Smooth muscle cell (in vitro differentiated cells): ENCODE measurements at regions not wholly inside any gene's neighbourhood (a gene's known extent, or its start where the extent isn't known, plus 50 kb on each side); places are given as distances from the start of the nearest gene placed in this dataset.

Experiments
- DNase-seq: peaks from one replicate; lab custom pipeline; 2025; ENCODE audit not compliant: unreplicated experiment; lab: John Stamatoyannopoulos, UW
- H2AFZ ChIP-seq: fragments of 200-600 bp; sonication (generic); 2 replicates; pipeline ENCODE4 v1.6.0; 2016; ENCODE audit warnings: antibody characterized with exemption, low read depth, mild to moderate bottlenecking
- H3F3A ChIP-seq: fragments of 200-600 bp; sonication (generic); 2 replicates; pipeline ENCODE4 v1.6.0; 2017; ENCODE audit warnings: antibody characterized with exemption, low read depth
- H3K27ac ChIP-seq: fragments of 200-600 bp; sonication (generic); 2 replicates; pipeline ENCODE4 v1.5.1; 2016; ENCODE audit warnings: low read depth, mild to moderate bottlenecking
- H3K27me3 ChIP-seq: fragments of 200-600 bp; sonication (generic); 2 replicates; pipeline ENCODE4 v1.6.1; 2016; ENCODE audit warnings: low read depth, mild to moderate bottlenecking
- H3K36me3 ChIP-seq: fragments of 200-600 bp; sonication (generic); 2 replicates; pipeline ENCODE4 v1.5.1; 2016; ENCODE audit warnings: low read depth
- H3K4me1 ChIP-seq: fragments of 200-600 bp; sonication (generic); 2 replicates; pipeline ENCODE4 v1.5.1; 2016; ENCODE audit warnings: low read depth
- H3K4me2 ChIP-seq: fragments of 200-600 bp; sonication (generic); 2 replicates; pipeline ENCODE4 v1.6.0; 2016; ENCODE audit warnings: mild to moderate bottlenecking
- H3K4me3 ChIP-seq: fragments of 200-600 bp; sonication (generic); 2 replicates; pipeline ENCODE4 v1.5.1; 2016; ENCODE audit warnings: mild to moderate bottlenecking
- H3K79me2 ChIP-seq: fragments of 200-600 bp; sonication (generic); 2 replicates; pipeline ENCODE4 v1.6.0; 2016; ENCODE audit warnings: low read depth, mild to moderate bottlenecking
- H3K9ac ChIP-seq: fragments of 200-600 bp; sonication (generic); 2 replicates; pipeline ENCODE4 v1.6.0; 2016; ENCODE audit warnings: low read depth
- H3K9me3 ChIP-seq: fragments of 200-600 bp; sonication (generic); replicated peaks from 2 replicates; pipeline ENCODE4 v1.5.1; 2016; ENCODE audit warnings: low read depth
- H4K20me1 ChIP-seq: fragments of 200-600 bp; sonication (generic); 2 replicates; pipeline ENCODE4 v1.6.0; 2016; ENCODE audit warnings: low read depth
- WGBS: methylation state at CpG from one replicate; pipeline ENCODE4 v1.1.7; 2016; ENCODE audit warnings: low lambda C conversion rate; 5-methylcytosine and 5-hydroxymethylcytosine counted together
- TF ChIP-seq, protein P1 (sequence below): fragments of 200-600 bp; sonication (generic); IDR thresholded peaks from 2 replicates; pipeline ENCODE4 v1.5.1; 2017; ENCODE audit warnings: borderline replicate concordance, mild to moderate bottlenecking, antibody characterized with exemption; ENCODE audit not compliant: insufficient read depth, poor library complexity, severe bottlenecking

DNA sequence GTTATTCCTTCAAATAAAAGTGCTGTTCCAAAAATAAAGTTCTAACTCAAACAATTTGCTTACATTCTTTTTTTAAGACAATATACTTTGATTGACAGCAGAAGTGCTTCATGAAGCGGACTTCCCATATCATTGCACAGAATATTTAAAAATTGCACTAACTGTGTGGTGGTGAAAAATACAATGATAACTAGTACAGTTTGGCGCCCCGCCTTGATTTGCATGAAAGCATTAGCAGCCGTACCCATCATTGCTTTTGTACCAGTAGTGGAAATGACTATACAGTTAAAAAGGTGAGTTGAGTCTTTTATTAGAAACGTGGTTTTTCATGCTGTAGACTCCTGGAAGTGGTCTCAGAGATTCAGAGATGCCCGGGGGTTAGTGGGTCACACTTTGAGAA is 69.5 kb upstream of the MAP3K1 start:
- TF ChIP-seq, protein P1, sequence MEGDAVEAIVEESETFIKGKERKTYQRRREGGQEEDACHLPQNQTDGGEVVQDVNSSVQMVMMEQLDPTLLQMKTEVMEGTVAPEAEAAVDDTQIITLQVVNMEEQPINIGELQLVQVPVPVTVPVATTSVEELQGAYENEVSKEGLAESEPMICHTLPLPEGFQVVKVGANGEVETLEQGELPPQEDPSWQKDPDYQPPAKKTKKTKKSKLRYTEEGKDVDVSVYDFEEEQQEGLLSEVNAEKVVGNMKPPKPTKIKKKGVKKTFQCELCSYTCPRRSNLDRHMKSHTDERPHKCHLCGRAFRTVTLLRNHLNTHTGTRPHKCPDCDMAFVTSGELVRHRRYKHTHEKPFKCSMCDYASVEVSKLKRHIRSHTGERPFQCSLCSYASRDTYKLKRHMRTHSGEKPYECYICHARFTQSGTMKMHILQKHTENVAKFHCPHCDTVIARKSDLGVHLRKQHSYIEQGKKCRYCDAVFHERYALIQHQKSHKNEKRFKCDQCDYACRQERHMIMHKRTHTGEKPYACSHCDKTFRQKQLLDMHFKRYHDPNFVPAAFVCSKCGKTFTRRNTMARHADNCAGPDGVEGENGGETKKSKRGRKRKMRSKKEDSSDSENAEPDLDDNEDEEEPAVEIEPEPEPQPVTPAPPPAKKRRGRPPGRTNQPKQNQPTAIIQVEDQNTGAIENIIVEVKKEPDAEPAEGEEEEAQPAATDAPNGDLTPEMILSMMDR: no peak
- no peak overlapping the region for H3K27ac ChIP-seq
- no peak for DNase-seq
- no peak overlapping the region for H3K4me2 ChIP-seq
- WGBS: 98% methylated on average over 6 of the region's 6 CpGs
- no peaks in the 10 kb centered on the region for H3F3A ChIP-seq
- H3K79me2 ChIP-seq: no peaks in the 10 kb centered on the region
- no peaks in the 10 kb centered on the region for H3K4me1 ChIP-seq
- no peak overlapping the region for H3K4me3 ChIP-seq
- H3K27me3 ChIP-seq: no peaks in the 10 kb centered on the region
- no peaks in the 10 kb centered on the region for H4K20me1 ChIP-seq
- H3K9me3 ChIP-seq: no peaks in the 10 kb centered on the region
- no peak overlapping the region for H2AFZ ChIP-seq
- H3K36me3 ChIP-seq: no peaks in the 10 kb centered on the region
- H3K9ac ChIP-seq: no peak overlapping the region

DNA sequence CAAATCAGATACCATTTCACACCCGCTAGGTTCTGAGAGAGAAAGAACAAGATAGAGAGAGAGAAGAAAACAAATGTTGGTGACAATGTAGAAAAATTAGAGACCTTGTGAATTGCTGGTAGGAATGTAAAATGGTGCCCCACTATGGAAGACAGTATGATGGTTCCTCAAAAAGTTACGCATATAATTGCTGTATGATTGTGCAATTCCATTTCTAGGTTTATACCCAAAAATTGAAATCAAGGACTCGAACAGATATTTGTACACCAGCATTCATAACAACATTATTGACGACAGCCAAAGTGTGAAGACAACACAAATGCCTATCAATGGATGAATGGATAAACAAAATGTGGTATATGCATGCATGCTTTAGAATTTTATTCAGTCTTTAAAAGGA is 74.5 kb upstream of the MAP3K1 start:
- peaks cover 5% of the 10 kb centered on the region for H3K4me1 ChIP-seq
- DNase-seq: no peak
- H3K4me2 ChIP-seq: no peak overlapping the region
- H4K20me1 ChIP-seq: no peaks in the 10 kb centered on the region
- no peaks in the 10 kb centered on the region for H3K36me3 ChIP-seq
- H3K27ac ChIP-seq: no peak overlapping the region
- no peak overlapping the region for H3K9ac ChIP-seq
- no peaks in the 10 kb centered on the region for H3K79me2 ChIP-seq
- H3K9me3 ChIP-seq: no peaks in the 10 kb centered on the region
- TF ChIP-seq, protein P1: no peak
- 94% methylated on average over 4 of the region's 4 CpGs for WGBS
- peaks cover 16% of the 10 kb centered on the region for H3F3A ChIP-seq
- no peaks in the 10 kb centered on the region for H3K27me3 ChIP-seq
- no peak overlapping the region for H3K4me3 ChIP-seq
- H2AFZ ChIP-seq: no peak overlapping the region

DNA sequence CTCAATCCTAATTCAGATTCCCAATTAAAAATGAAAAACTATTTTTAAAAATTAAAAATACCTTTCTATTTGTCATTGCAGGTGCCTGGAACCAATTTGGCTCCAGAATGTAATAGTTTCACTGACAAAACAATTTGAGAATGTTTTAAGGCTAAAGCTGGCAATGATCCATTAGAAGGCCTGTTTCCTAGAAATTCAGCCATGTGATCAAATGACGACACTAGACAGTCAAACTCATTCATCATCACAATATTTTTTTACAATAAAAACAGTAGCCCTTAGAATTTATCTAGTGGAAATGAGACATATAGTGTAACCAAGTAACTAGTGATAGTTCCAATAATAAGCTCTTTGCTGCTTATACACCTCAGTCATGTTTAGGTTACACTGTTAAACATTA is 75.4 kb upstream of the MAP3K1 start:
- TF ChIP-seq, protein P1: no peak

DNA sequence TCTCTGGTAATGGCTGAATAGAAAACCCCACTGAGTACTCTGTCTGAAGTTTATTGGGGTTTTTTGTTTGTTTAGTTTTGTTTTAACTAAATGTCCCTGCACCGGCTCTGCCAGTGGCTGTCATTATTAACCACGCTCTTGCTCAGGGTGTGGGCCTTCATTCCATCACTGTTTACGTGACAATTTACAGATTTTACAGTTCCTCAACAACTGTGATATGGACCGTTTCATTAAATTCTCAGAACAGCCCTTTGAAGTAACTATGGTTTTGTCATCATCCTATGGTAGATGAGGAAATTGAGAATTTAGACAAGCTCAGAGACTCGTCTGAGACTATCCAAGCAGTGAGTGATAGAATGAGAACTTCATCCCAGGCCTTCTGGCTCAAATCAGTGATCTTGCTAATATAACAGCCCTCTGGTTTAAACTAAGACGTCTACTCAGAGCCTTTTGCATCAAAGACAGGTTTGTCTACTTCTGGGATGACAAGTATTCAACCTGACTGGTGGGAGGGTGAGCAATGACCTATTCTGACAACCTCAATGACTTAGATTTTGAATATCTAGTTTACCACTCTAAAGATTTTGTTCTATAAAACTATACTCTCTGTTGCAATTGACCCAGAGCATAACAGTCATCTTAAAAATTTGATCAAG is 77.3 kb upstream of the MAP3K1 start:
- WGBS: 16% methylated on average over 6 of the region's 6 CpGs
- no peaks in the 10 kb centered on the region for H3K9me3 ChIP-seq
- peaks cover 20% of the 10 kb centered on the region for H3F3A ChIP-seq
- no peak overlapping the region for H3K4me3 ChIP-seq
- H2AFZ ChIP-seq: peak overlapping the region; percentile 28
- H3K27me3 ChIP-seq: no peaks in the 10 kb centered on the region
- H3K4me1 ChIP-seq: peaks cover 12% of the 10 kb centered on the region
- DNase-seq: no peak
- H3K36me3 ChIP-seq: no peaks in the 10 kb centered on the region
- peak overlapping the region; percentile 43 for H3K4me2 ChIP-seq
- no peaks in the 10 kb centered on the region for H3K79me2 ChIP-seq
- TF ChIP-seq, protein P1: no peak
- H3K9ac ChIP-seq: no peak overlapping the region
- peak overlapping the region; percentile 46 for H3K27ac ChIP-seq
- no peaks in the 10 kb centered on the region for H4K20me1 ChIP-seq

More for the DNA sequence above, 75.4 kb upstream of the MAP3K1 start:
- 58% methylated on average over 1 of the region's 1 CpG for WGBS
- H3K9ac ChIP-seq: no peak overlapping the region
- peaks cover 5% of the 10 kb centered on the region for H3K4me1 ChIP-seq
- H3K27me3 ChIP-seq: no peaks in the 10 kb centered on the region
- H3K4me2 ChIP-seq: no peak overlapping the region
- no peaks in the 10 kb centered on the region for H3K79me2 ChIP-seq
- H3K9me3 ChIP-seq: no peaks in the 10 kb centered on the region
- H3K27ac ChIP-seq: no peak overlapping the region
- H3K36me3 ChIP-seq: no peaks in the 10 kb centered on the region
- H3K4me3 ChIP-seq: no peak overlapping the region
- H2AFZ ChIP-seq: no peak overlapping the region
- H4K20me1 ChIP-seq: no peaks in the 10 kb centered on the region
- DNase-seq: no peak
- H3F3A ChIP-seq: peaks cover 20% of the 10 kb centered on the region
